HFF-Myc (cell line): ENCODE measurements at regions not wholly inside any gene's neighbourhood (a gene's known extent, or its start where the extent isn't known, plus 50 kb on each side); places are given as distances from the start of the nearest gene placed in this dataset.

Experiments
- DNase-seq: peaks from one replicate; pipeline ENCODE4 v3.0.0-alpha.2; 2011; ENCODE audit warnings: low read depth; ENCODE audit errors: extremely low read depth
- H3K4me3 ChIP-seq: replicated peaks from 2 replicates; pipeline ENCODE4 v1.5.1; 2011; ENCODE audit warnings: low read depth, mild to moderate bottlenecking, control low read depth, low read length
- TF ChIP-seq, protein P1 (sequence below): IDR thresholded peaks from 2 replicates; pipeline ENCODE4 v1.5.1; 2012; ENCODE audit warnings: mild to moderate bottlenecking, low read depth, low read length, control low read depth; ENCODE audit errors: missing control alignments

- DNase-seq: no peak
- TF ChIP-seq, protein P1, sequence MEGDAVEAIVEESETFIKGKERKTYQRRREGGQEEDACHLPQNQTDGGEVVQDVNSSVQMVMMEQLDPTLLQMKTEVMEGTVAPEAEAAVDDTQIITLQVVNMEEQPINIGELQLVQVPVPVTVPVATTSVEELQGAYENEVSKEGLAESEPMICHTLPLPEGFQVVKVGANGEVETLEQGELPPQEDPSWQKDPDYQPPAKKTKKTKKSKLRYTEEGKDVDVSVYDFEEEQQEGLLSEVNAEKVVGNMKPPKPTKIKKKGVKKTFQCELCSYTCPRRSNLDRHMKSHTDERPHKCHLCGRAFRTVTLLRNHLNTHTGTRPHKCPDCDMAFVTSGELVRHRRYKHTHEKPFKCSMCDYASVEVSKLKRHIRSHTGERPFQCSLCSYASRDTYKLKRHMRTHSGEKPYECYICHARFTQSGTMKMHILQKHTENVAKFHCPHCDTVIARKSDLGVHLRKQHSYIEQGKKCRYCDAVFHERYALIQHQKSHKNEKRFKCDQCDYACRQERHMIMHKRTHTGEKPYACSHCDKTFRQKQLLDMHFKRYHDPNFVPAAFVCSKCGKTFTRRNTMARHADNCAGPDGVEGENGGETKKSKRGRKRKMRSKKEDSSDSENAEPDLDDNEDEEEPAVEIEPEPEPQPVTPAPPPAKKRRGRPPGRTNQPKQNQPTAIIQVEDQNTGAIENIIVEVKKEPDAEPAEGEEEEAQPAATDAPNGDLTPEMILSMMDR: no peak
Observed at GRCh38 chr17:77365584-77366186, 224.9 kb downstream of the SEC14L1 start.

DNA sequence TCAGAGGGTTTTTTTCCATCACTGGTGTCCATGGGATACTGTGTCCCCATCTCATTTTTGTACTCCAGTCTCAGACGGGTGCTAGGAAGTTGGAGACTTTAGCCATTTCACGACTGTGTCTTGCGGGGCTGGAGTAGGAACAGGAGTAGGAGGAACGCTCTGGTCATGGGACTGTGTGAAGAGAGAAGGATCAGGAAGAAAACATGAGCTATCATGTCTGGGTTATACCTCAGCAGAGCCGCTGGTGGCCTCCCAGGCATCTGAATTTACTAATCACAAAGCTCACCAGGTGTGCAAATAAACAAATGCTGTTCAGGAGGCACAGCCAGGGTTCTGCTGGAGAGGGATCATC, 225.4 kb downstream of the SEC14L1 start:
- DNase-seq: no peak
- TF ChIP-seq, protein P1: no peak
- no peak overlapping the region for H3K4me3 ChIP-seq

More at GRCh38 chr17:77365584-77366186, 224.9 kb downstream of the SEC14L1 start:
- no peak overlapping the region for H3K4me3 ChIP-seq

DNA sequence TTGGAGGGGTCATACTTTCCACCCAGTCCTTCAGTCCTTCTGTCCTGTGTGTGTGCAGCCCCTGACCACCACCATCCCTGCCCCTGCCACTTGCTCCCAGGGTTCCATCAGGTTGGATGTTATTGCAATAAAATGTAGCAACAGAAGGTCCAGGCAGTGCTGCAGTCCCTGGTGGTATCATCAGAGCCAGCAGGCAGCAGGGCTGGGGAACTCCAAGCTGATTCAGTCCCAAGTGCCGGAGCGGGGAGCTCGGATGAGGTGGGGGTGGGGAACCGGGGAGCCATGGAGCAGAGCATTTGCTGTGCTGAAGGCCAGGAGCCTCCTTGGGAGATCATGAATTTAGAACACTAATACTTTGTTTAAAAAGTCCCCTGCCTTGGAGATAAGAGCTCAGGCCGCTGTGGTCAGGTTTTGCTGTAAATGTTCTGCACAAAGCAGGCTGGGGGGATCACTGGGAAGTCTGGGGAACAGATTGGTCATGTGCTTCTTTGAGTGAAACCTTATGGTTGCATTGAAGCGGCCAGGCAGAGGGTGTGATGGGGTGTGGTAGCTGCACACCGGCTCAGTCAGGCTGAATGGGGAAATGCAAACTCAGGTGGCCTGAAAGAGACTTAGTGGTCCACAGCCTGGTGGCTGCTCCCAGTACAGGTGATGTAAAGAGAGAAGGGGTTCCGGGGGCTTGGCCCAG, 225.9 kb downstream of the SEC14L1 start:
- no peak for DNase-seq
- no peak overlapping the region for H3K4me3 ChIP-seq
- TF ChIP-seq, protein P1: no peak

- TF ChIP-seq, protein P1: no peak
- H3K4me3 ChIP-seq: no peak overlapping the region
Observed at GRCh38 chr17:77369544-77369971, 228.8 kb downstream of the SEC14L1 start.

DNA sequence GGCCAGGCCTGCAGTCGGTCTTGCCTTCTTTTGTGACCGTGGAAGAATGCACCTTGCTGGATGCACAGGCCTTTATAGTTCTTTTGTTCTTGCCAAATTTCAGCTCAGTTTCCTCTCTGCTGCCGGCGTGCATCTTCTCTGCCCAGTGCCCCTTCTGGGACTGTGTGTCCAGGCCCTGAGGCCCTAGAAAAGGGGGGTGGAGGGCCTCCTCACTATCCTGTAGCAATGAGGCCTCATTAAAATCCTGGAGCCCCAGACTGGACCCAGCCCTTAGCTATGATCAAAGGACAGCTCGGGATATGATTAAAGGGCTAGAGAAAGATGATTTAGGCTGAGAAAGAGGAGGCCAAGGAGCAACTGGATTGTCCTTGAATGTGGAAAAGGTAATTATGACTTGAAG, 229.8 kb downstream of the SEC14L1 start:
- H3K4me3 ChIP-seq: no peak overlapping the region
- TF ChIP-seq, protein P1: no peak
- no peak for DNase-seq

More at GRCh38 chr17:77369544-77369971, 228.8 kb downstream of the SEC14L1 start:
- DNase-seq: no peak

GRCh38 chr17:77371117-77371887, 230.5 kb downstream of the SEC14L1 start:
- TF ChIP-seq, protein P1: no peak
- H3K4me3 ChIP-seq: no peak overlapping the region; the same call in 1 of the 2 replicates
- DNase-seq: no peak
